HG03442 (cell line): ENCODE measurements at regions not wholly inside any gene's neighbourhood (a gene's known extent, or its start where the extent isn't known, plus 50 kb on each side); places are given as distances from the start of the nearest gene placed in this dataset.

Source experiments
- ATAC-seq: cut with Tn5 transposase; IDR thresholded peaks from one replicate; pipeline ENCODE4 v1.9.1; 2021; ENCODE audit warnings: mild to moderate bottlenecking, moderate library complexity; ENCODE audit not compliant: unreplicated experiment

GRCh38 chr10:21212912-21213311 is 312.6 kb downstream of the SKIDA1 start:
- ATAC-seq, result no peak

GRCh38 chr10:21212348-21212747 is 313.1 kb downstream of the SKIDA1 start:
- ATAC-seq, result no peak

GRCh38 chr10:21209495-21209894 is 312.4 kb upstream of the NEBL start:
- ATAC-seq, result no peak

DNA sequence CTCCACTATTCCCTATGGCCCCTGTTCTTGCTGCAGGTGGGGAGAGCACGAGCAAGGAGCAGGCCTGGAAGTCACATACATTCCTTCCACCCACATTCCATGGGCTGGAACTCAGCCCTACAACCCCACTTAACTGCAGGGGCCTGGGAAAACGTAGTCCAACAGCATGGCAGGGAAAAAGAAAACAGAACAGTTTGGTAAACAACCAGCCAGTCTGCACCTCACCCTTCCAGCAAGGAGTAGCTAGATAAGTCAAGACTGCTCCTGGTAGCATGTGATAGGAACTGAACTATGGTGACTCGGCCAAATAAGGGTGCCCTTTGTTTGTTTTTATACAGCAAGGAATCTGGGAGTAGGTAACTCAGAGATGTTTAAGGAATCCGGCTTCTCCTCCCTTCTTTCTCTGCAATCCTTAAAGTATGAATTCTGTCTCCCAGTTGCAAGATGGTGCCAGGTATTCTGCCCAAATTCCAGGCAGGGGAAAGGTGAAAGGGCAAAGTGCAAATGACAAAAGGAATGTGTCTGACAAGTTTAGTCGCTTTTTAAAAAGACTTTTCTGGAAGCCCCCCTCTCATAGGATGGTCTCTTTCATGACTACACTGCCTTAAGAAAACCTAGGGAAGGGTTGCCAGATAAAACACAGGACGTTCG is 311.7 kb upstream of the NEBL start:
- no peak for ATAC-seq

- ATAC-seq, result no peak
Observed at GRCh38 chr10:21207852-21208646, 310.9 kb upstream of the NEBL start.

DNA sequence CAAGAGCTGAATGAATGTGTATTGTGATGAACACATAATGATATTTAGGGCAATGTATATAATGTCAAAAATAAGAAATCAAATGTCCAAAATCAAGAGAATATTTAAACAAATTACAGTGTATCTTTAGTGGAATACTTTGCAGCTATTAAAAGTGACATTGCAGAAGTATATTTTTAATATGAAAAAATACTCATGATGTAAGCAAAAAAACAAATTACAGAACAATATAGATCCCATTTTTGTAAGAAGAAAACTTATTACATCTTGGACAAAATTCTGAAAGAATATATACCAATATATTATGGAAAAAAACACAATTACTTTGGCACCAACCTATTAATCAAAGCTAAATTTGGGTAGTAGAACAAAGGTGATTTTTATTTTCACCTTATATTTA is 308.2 kb upstream of the NEBL start:
- ATAC-seq, result no peak

DNA sequence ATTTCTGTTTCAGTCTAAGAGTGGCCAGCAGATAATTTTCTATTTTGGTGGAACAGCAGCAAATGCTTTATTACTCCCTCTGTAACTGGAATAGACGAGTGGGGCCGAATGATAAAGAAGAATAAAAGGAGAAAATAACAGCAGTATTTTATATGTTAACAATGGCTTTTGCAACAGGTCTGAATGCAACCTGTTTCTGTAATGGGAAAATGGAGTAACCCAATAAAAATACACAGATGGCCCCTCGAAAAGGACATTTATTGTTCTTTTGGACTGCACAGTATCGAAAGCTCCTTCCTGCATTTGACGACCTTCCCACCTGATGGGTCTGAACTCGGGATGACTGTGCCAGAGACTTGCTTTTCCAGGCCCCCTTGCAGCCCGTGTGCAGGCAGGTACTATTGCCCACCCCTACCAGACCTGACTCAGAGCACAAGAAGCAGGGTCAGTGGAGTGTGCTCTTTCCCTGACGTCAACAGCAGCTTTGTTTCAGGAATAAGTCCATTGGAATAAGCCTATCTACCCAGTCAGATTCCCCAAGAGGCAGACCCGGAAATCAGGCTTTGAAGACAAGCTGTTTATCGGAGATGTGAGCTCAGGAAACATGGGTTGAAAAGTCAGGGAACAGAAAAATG is 306.5 kb upstream of the NEBL start:
- ATAC-seq, result no peak

DNA sequence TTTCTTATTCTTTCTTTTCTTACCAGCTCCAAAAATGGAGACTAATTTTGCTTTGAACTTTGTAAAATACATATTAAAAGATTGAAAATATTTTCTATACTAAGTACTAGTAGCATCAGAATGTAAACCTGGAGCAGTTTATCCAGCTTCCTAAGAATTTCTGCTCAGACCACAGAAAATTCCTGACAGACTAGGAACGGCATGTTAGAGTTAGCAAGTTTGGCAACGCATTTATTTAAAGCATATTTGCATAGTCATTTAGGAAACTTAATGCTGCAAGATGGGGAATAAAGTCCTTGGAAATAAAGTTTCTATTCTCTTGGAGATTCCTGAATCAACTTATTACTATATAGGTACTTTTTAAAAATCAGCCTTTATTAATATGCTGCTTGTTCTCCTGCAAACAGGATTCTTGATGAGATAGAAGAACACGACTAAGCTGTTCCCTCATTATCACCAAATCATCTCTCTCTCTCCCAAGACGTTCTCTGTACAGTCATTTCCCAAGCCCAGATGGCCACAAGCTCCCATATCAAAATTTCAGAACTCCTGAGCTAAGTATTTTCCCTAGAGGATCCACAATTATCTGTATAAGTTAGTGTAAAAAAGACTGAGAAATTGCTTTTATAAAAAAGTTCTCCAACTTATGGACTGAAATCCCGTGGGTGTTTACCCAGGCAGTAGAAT is 305.8 kb upstream of the NEBL start:
- ATAC-seq, result no peak

GRCh38 chr10:21199501-21199900 is 302.4 kb upstream of the NEBL start:
- ATAC-seq, result no peak

DNA sequence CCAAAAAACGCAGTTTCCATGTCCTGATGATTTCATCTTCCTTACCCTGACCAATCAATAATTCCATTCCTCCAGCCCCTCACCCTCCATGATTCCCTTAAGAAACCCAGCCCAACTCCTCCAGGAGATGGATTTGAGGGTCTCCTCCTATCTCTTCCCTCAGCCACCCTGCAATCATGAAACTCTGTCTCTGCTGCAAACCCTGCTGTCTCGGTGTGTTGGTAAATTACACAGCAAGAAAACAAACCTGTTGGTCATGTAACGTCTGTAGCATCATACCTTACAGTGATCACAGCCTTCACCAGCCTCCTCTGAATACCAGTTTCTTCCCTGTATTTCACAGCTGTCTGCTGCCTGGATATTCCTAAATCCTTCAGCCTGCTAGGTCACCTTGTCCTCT is 300.7 kb upstream of the NEBL start:
- no peak for ATAC-seq

DNA sequence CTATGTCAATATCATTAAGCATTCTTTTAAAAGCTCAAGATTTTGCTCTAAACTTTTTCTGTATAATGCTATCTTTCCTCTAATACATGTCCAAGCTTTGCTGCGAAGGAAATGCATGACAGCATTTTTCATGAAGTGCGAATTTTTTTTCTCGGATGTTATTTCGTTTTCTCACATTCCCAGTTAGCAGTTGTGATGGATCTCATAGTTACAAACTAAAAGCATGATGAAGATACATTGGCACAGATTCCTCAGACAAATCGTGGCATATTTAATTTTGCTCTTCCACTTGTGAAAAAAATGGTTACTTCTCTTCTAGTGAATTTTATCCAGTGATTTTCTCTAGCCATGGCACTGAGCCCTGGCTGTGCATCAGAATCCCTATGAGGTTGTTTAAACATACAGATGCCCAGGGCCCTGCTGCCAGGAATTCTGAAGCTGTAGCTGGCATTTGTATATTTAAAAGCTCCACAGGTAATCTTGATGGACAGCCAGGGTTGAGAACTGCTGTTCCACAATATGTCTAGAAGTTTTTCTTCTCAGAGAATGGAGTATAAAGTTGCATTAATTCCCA is 299.8 kb upstream of the NEBL start:
- no peak for ATAC-seq

GRCh38 chr10:21195252-21195651 is 298.1 kb upstream of the NEBL start:
- ATAC-seq, result no peak

DNA sequence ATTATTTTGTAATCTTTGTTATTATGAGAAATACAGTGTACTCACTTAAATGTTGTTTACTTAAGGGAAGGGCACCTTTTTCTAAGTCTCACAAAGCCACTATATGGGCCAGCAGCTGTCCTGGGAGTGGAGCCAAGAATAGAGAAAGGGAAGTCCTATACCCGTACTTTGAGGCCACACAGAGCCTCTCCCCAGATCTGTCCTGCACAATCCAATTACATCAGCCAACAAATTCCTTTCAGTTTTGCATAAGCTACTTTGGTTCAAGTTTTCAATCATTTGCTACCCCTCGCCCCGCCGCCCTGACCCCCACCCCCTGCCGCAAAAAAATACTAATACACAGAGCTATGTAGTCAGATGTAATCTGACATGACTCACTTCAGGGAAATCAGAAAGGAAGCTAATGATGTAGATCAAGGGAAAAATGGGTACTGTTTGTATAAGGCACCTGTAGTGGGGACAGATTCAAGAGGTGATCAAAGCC is 297.4 kb upstream of the NEBL start:
- no peak for ATAC-seq

DNA sequence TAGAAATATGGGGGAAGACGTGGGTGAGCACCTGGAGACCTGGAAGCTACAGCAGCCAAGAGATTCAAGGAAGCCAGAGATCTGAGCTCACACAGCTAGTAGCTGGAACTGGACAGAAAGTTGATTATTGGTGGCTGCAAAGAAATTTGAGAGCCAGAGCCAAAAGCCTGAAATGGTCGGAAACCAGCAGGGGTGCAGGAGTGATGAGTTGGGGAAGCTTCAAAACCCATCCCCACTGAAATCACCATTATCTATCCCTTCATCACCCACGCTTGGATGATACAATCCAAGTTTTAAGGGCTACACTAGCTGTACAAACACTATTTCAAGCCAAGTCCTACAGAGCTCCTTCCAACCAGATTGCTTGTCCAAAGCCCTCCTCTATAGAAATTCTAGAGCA is 296.1 kb upstream of the NEBL start:
- no peak for ATAC-seq

GRCh38 chr10:21191512-21191911 is 294.4 kb upstream of the NEBL start:
- ATAC-seq, result no peak

- no peak for ATAC-seq
Observed at GRCh38 chr10:21184984-21185383, 287.9 kb upstream of the NEBL start.

DNA sequence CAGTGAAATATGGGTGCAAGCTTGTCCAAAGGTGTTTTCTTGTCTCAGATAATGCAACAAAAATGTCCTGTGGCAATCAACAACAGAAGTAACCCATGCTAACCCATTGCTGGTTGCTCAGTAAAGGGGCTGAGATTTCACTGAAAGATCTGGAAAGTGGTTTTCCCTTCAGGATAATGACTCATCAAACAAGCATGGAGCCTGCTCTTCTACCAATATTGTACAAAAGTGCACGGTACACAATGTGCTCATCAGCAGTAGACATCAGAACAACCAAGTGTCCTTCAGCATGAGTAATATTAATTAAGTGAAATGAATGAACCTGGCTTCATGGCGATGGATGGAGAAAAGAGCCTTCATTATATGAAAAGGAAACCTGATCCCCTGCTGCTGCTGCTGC is 287.1 kb upstream of the NEBL start:
- no peak for ATAC-seq

GRCh38 chr10:21183025-21183424 is 285.9 kb upstream of the NEBL start:
- ATAC-seq, result no peak

DNA sequence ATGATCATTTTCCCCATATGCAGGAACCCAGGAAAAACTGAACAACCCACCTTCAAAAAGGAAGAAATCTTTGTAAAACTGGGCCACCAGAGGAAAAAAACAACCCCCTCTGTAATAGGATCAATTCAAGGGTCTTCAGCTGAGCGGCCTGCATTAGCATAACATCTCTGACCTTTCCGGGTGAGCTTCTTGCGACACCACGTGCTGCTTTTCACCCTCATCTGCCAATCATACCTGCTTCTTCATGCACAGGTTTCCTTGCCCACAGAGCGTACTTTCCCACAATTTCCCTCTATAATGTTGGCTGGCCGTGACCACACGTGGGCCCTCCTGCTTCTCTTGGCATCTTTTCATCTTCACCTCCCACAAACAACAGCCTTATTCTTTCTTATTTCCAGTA is 284.3 kb upstream of the NEBL start:
- no peak for ATAC-seq

DNA sequence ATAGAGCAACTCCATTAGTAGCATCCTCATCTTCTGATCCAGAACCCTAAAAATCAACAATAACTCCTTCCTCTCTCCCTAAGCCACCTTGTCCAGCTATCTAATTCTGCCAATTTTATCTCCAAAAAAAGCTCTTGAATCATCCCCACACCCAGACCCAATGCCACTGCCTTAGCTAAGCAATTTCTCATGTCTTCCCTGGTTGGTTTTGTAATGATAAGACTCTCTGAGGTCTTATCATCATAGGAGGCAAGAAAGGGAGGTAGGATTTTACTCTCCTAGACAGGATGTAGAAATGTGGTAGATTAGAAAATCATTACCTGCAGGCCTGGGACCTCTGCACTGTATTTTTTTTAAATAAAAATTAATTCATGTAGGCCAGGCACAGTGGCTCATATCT is 283.5 kb upstream of the NEBL start:
- no peak for ATAC-seq

GRCh38 chr10:21176934-21177480 is 279.9 kb upstream of the NEBL start:
- ATAC-seq, result no peak
